ENCODE measurements at regions not wholly inside any gene's neighbourhood (a gene's known extent, or its start where the extent isn't known, plus 50 kb on each side); places are given as distances from the start of the nearest gene placed in this dataset.

DNA sequence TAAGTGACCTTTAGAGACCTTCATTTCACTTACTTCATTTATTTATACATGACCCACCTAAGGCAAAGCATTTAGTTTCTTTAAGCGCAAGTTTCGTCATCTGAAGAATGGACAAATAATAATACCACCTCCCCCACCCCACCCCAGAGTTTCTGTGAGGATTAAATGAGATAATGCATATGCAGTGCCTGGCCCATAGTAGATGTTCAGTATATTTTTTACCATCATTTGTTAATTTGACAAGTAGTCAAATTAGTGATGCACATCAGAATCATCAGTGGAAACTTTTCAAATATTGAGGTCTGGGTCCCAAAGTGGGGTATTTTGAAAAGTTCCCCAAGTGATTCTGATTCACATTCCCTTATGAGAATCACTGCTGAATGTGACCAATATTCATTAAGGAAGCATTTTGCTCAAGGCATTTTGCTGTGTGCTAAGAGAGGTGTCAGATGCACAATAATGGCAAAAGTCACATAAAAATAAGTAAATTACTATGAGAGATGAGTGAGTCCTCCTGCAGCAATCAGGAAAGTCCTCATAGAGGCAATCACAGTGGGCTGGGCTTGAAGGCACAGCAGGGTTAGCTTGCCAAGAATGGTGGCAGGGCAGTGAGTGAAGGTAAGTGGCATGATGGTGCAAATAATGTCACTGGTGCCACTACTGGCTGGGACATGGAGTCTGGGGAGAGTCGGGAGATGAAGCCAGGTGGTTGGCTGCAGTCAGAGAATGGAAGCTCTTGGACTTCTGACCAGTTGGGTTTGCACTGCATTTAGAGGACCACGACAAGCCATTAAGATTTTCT, 244.1 kb downstream of the PTEN start:
- no peak for DNase-seq (ENCODE audit: low read depth in 3 of 3, low spot score in 1 of 3)

DNA sequence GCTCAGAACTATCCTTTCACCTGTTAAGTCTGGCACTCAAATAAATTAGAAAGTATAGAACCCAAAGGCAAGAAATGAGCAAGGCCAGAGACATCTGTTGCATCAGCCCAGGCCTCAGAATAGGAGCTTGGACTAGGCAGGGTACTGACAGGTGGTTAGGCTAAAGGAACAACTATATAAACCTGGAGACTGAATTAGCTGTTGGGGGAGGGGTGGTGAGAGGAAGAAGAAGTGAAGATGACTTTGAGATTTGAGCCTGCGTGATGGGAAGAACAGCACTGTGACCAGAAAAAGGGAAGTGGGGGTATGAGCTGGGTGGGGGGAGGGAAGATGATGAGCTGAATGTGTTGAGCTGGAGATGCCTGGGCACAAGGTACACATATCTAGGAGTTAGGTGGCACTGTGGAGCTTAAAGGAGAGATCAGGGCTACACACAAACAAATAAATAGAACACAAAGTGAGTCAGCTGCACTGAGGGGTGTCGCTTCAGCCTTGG, 244.7 kb downstream of the PTEN start:
- no peak for DNase-seq (ENCODE audit: low read depth in 3 of 3, low spot score in 1 of 3)

DNA sequence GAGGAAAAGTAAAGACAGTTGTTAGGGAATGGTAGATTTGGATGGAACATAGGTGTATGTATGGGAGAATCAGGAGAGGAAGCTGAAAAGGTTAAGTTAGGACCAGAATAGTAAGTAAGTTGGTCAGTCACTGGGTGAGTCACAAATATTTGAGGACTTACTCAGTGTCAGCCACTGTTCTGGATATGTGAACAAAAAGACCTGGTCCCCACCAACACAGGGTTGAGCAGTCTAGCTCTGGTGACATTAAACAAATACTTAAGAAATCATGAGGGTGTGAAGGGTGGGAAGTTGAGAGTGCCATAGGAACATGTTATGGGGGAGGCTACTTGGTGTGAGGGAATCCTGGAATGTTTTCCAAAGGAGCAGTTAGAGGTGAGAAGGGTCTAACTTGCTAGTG, 246.9 kb downstream of the PTEN start:
- no peak for DNase-seq (ENCODE audit: low read depth in 3 of 3, low spot score in 1 of 3)

DNA sequence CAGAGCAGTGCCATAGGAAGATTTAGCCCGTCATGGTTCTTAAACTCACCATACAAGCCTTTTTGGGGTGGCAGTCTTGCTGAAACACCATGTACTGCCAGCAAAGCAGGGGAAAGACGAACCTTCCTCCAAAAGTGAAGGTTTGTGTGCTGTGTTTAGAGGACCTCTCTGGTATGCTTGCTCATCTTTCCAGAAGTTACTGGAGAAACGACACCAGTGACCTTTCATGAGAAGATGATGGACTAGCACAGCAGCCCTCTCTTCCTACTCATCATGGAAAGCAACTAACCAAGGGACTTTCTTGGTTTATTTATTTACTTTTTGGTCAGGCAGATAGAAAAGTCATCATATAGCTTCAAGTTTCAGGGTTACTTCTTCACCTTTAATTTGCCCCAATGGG, 247.4 kb downstream of the PTEN start:
- DNase-seq (ENCODE audit: low read depth in 3 of 3, low spot score in 1 of 3) = no peak

DNA sequence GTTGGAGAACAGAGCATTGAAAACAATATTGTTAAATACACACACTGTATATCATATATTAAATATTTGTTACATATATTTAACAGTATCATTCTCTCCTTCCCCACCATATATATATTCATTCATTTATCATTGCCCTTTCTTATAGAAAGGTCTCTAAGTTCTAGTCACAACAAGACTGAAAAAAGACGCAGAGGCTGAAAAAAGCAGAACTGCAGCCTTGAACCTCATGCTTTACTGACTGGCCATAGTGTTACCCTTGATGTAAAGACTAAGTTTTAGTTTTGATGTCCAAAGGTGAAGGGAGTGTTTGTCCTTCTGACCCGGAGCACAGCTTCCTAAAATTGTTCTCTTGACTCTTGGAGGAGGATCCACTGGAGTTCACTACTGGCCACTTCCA, 247.9 kb downstream of the PTEN start:
- no peak for DNase-seq (ENCODE audit: low read depth in 3 of 3, low spot score in 1 of 3)

DNA sequence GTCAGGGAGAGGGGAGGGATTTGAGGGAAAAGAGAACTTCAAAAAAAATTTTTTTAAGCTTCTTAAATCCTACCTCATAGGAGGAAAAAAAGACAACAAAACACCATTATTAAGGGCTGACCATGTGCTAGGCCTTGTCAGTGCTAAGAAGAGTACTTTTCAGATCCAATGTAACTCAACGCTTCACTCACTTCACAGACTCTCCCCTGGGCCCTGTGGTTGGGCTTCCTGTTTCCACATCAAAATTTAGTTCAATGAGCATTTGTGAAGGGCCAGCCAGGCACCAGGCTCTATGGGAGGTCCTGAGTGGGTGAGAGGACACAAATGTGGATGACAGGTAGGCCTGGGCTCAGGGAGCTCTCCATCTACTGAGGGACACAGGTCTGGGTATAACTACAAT, 249.8 kb downstream of the PTEN start:
- no peak for DNase-seq (ENCODE audit: low read depth in 3 of 3, low spot score in 1 of 3)

DNA sequence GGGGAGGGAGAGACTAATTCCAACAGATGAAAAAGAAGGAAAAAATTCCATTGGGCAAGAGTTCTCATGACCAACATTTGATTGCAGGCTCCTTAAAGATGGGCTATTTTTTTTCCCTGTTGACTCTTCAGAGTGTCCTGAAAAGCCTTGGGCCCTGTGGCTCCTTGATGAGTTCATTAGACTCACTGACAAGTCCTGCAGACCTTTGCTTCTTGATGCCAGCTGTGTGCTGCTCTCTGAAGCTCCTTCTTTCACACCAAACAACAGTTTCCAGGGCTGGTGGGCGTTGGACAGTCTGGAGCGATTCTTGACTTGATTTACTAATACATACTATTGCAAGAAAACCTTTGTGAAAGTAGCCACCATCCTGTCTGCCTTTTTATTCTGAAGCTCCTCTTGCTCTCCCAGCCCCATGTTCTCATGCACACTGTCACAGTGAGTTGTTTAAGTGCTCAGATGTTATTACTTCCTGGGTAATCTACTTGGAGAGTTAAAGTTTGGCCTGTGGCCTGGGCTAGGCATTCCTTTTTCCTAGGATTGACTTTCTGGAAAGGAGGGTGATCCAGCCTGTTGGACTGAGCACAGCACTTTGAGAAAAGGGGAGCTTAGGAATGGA, 250.3 kb downstream of the PTEN start:
- DNase-seq (ENCODE audit: low read depth in 3 of 3, low spot score in 1 of 3) = no peak

DNA sequence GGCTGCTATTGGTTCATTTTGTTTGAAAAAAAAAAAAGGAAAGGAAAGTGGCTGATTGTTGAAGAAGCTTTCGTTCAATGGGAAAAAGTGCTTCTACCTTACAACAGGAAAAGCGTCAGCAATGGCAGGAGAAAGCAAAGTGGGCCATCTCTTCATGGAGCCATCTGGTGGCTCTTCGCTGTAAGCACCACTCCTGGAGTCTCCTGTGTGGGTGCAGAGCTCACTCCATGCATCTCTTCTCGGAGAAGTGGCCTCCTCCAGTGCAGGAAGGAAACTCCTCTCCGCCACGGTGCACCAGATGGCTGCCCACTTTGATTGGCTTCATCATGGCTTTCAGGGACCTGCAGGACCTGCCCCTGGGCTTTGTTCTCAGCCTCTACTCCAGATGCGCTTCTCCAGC, 250.9 kb downstream of the PTEN start:
- no peak for DNase-seq (ENCODE audit: low read depth in 3 of 3, low spot score in 1 of 3)

DNA sequence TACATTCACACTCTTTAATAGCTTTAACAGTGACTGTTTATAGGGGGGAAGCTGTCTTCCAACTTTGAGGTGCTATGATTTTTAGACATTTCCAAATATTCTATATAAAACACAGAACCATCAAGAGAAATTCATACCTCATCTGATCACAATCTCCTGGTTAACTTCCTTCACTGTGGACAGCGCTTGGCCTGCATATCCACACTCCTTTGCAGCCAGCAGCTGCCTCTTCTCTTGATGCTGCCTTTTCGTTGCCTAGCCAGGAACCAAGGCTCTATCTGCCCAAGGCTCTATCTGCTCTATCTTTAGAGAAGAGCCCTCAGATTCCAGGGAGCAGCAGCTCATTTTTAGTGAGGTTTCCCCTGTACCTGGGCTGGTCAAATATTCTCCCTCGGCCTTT, 252.0 kb downstream of the PTEN start:
- no peak for DNase-seq (ENCODE audit: low read depth in 3 of 3, low spot score in 1 of 3)

DNA sequence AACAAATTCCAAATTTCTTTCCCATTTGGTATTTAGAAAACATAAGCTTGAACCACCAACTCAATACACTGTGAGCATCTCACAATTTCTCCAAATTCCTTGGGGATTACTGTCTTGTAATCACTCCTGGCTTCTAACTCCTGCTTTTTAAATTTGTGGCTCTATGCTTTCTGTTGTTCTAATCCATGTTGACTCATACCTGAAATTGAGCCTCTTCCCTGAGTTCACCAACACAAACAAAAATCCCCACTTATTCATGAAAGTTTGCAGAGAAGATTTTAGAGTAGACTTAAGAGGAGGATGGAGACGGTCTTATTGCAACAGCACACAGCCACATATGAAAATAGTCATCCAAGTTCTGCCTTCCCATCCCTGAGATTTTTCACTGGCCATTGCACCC, 252.5 kb downstream of the PTEN start:
- DNase-seq (ENCODE audit: low read depth in 3 of 3, low spot score in 1 of 3) = no peak

DNA sequence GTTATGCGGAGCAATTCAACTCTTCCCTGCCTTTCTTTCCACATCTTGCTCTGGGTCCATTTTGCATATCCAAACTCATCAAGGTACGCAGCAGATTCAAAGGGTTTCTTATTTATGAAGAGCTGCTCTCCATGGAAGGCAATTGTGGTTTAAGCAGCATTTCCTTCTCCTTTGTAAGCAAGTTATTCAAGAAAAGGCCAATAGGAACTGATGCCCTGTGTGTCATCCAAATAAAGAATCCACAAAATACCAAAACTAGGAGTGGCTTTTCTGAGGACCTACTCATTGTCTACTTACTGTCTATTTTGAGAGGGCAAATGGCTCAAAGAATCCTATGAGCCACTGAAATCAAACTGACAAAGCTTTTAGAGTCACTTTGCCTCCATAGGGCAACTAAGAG, 253.1 kb downstream of the PTEN start:
- no peak for DNase-seq (ENCODE audit: low read depth in 3 of 3, low spot score in 1 of 3)

DNA sequence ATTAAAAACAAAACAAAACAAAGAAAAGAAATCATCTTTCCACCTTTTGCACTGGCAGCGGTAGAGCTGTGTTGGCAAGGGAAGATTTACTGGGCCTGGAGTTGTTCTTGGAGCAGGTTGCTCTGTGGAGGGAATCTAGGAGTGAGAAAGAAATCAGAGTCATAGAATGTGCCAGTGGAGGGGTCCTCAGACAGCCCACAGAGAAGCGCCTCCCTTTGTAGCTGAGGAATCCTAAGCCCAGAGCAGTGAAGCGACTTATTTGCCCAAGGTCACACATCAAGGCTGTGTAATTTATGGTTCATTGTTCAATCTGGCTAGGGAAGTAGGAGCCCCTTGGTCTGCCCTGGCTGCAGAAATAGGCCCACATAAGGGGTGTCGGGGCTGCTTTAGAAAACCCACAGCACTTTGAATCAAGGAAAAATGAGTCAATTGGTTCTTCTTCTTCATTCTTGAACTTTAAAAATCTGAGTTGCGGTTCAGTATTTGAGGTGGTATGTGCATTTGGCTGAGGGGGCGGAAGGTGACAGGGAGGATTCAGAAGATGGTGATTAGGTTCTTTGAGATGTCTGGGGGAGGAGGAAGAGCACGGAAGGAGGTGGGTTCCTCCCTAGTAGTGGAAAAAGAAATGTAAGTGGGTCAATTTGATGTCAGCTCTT, 253.7 kb downstream of the PTEN start:
- no peak for DNase-seq (ENCODE audit: low read depth in 3 of 3, low spot score in 1 of 3)

DNA sequence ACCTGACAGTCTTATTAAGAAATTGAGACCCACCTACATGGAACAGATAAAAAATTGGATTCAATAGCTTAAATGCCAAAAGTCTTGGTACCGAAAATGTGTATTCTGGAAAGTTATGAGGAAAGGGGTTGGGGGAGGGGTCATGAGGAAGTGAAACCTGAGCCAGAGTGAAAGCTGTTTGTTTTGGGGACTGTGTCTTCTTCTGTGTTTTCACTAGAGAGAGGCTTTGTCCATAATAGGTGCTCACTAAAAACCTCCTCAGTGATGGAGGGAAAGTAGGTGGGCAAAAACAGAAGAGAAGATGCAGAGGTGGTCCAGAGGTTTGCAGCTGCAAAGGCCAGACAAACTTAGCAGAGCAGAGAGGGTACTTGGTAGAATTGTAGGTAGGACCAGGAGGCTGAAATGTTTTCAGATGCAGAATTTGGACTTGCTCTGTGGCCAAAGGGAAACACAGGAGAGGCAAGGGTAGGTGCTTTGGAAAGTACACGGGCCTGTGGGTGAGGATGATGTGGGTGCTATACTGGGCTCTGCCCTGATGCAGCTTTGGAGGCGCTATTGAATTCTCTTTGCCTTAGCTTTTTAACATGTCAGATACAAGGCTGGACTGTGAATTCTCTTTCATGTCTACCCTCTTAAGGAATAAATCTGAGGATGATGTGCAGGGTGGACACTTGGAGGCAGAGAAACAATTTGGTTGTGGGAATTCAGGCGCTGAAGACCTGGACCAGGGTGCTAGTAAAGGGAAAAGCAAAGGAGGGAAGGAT, 254.6 kb downstream of the PTEN start:
- DNase-seq (ENCODE audit: low read depth in 3 of 3, low spot score in 1 of 3) = no peak

DNA sequence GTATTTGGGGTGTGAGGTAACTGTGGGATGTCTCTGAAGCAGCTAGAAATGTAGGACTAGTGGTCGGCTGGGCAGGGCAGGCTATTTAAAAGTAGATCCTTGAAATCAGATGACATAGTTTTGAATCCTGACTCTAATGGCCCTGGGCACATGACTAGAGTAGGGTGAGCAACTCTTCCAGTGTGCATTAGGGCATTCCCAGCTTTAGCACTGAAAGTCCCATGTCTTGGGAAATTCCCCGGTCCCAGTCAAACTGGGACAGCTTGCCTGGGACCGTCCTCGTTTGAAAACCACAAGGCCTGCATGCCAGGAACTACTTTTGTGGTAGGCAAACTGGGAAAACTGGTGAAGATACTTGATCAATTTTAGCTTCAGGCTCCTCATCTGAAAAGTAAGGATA, 255.3 kb downstream of the PTEN start:
- no peak for DNase-seq (ENCODE audit: low read depth in 3 of 3, low spot score in 1 of 3)

DNA sequence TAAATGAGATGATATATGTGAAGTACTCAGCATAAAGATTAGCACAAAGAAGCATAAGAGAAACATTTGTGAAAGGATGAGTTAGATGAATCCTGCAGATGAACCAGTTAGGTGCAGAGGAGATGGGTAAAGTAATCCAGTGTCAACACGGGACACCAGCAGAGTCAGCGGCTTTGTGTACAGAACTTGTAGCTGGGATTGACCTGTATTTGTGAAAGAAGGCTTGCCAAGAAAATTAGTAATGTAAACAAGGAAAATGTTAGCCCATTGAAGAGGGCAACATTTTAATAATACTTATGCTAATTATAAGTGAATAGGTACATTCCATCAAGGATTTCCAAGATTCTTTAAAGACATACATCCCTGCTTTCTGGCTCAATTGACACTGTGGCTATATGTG, 255.7 kb downstream of the PTEN start:
- DNase-seq (ENCODE audit: low read depth in 3 of 3, low spot score in 1 of 3) = no peak

DNA sequence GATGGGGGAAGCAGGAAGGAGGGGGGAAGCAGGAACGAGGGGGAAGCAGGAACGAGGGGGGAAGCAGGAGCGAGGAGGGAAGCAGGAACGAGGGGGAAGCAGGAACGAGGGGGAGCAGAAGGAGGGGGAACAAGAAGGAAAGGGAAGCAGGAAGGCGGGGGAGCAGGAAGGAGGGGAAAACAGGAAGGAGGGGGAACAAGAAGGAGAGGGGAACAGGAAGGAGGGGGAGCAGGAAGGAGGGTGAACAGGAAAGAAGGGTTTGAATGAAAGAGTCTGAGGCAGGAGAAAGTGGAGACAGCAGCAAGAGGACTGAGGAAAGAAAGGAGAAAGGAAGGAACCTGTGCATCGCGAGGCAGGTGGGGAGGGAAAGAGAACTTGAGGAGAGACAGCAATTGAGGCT, 256.6 kb downstream of the PTEN start:
- no peak for DNase-seq (ENCODE audit: low read depth in 3 of 3, low spot score in 1 of 3)

DNA sequence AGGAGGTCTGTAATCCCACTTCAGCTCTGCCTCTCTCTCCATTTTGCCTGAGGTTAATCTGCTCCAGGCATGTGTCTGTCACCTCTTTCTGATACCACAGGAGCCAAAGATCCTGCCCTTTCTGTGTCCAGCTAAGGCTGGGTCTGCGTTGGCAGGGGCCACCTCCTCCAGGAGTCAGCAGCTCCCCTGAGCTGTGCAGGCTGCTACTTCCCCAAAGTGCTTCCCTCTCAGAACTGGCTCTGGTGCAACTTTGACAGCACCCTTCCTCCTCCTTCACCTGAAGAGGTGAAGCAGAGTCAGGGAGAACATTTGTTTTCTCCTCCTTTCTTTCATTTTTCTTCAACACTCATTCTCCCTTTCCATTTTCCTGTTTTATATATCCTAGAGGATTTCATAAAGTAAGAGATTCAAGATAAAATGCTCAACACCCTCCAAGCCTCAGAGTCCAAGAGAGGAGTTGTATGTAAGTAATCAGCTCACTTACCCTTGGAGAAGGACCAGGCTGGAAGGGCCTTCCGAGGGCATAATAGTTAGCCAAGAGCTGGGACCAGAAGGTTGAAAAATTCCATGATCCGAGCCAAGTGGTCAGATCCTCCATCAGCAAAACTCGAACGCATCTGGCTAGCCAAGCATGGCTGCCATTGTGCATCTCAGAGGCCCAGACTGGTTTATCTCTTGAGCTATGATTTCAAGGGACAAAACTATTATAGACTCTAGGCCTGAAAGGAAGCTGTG, 257.3 kb downstream of the PTEN start:
- no peak for DNase-seq (ENCODE audit: low read depth in 3 of 3, low spot score in 1 of 3)

DNA sequence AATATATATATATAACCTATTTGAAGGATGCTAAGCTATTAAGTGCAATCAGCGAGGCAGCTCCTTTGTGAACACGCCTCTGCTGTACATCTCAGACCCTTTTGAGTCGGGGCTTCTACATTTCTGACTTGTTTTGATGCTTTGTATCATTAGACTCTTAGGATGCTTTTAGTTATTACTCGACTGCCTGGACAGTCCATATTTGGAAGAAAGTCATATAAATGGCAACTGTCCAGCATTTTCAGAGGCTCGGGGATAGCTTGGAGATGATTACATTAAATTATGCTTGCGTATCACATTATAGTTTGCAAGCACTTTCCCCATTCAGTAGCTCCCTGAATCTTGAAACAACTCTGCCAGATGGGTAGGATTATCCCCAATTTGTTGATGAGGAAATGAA, 257.9 kb downstream of the PTEN start:
- DNase-seq (ENCODE audit: low read depth in 3 of 3, low spot score in 1 of 3) = no peak

DNA sequence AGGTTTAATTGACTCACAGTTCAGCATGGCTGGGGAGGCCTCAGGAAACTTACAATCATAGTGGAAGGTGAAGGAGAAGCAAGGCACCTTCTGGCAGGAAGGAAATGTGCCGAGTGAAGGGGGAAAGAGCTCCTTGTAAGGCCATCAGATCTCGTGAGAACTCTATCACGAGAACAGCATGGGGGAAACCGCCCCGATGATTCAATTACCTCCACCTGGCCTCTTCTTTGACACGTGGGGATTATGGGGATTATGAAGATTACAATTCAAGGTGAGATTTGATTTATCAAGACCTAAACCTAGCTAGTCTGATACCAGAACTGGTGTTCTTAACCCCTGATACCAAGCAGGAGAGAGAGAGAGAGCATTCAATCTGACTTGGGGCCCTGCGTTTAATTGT, 258.7 kb downstream of the PTEN start:
- DNase-seq (ENCODE audit: low read depth in 3 of 3, low spot score in 1 of 3) = no peak

DNA sequence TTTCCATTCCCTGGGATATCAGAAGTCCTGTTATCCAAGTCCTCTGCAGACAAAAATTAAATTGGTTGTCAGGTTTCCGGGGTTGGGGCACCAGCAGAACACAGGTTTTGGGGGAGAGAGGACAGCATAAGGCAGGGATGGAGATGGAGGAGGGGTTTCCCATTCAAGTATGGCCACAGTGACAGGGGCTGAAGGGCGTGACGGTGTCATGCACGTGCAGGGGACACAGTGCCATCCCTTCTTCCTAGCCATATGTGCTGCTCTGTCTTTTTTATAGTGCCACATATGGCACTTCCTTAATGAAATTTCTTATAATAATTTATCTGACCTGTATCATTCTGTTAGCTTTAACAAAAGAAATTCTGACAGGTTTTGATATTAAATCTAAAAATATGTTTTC, 259.2 kb downstream of the PTEN start:
- DNase-seq (ENCODE audit: low read depth in 3 of 3, low spot score in 1 of 3) = no peak

DNA sequence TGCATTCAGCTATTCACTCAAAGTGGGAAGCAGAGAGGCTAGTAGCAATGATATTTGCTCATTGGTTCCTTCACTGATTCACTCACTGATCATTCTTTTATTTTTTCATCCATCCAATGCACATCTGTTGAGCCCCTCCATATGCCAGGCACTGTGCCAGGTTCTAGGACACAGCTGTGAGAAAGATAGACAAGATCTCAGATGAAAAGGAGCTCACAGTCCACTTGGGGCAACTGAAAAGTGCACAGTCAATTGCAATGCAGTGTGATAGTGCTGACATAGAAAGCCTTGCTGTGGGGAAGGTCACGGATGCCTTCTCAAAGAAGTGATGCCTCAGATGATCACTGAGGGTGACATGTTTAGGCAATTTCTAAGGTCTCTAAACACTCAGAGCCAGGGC, 262.3 kb downstream of the PTEN start:
- DNase-seq (ENCODE audit: low read depth in 3 of 3, low spot score in 1 of 3) = no peak

Data from stimulated activated CD4-positive, alpha-beta T cell treated with anti-CD3 and anti-CD28 coated beads, TNF-alpha, amount 100 ng/mL, for 1 hour (primary cell).